Ishikawa (cell line): ENCODE measurements at regions not wholly inside any gene's neighbourhood (a gene's known extent, or its start where the extent isn't known, plus 50 kb on each side); places are given as distances from the start of the nearest gene placed in this dataset.

Experiments
- CREB1 ChIP-seq: IDR thresholded peaks from 2 replicates; pipeline ENCODE4 v1.6.1; 2012; ENCODE audit warnings: low read depth
- EGR1 ChIP-seq: IDR thresholded peaks from 2 replicates; pipeline ENCODE4 v1.6.1; 2012
- MAX ChIP-seq: IDR thresholded peaks from 2 replicates; pipeline ENCODE4 v1.6.1; 2012
- RAD21 ChIP-seq: IDR thresholded peaks from 2 replicates; pipeline ENCODE4 v1.6.1; 2012; ENCODE audit warnings: low read depth
- REST ChIP-seq: IDR thresholded peaks from 2 replicates; pipeline ENCODE4 v1.6.1; 2012; ENCODE audit warnings: low read depth, mild to moderate bottlenecking
- TCF12 ChIP-seq: IDR thresholded peaks from 2 replicates; pipeline ENCODE4 v1.6.1; 2012; ENCODE audit warnings: low read depth
- ZBTB7A ChIP-seq: IDR thresholded peaks from 2 replicates; pipeline ENCODE4 v1.6.1; 2012; ENCODE audit warnings: low read depth

- TF ChIP-seq CREB1 (no peak), MAX (no peak), ZBTB7A (no peak), EGR1 (no peak), TCF12 (no peak), RAD21 (no peak), REST (no peak)
These were observed 1609.4 kb upstream of the MIR17HG start for GRCh38 chr13:89738072-89738471.
